ENCODE measurements at regions not wholly inside any gene's neighbourhood (a gene's known extent, or its start where the extent isn't known, plus 50 kb on each side); places are given as distances from the start of the nearest gene placed in this dataset.
"Not testable (repeated sequence)": the region's sequence is repeated elsewhere in the genome, so short reads cannot be mapped to it uniquely, and the experiment has no call there.

GRCh38 chr3:73828348-73828747 is 203.6 kb upstream of the PDZRN3 start:
- peak overlapping the region in 1 of 2 donors; percentile 49 for H3K27ac ChIP-seq (ENCODE audit: low read depth in 1 of 2, low read length in 1 of 2)
- H3K4me1 ChIP-seq (ENCODE audit: control insufficient read depth in 5 of 5, insufficient read depth in 5 of 5, low read length in 5 of 5), result peaks cover 0 to 11% (median 8%) of the 10 kb centered on the region in 5 donors
- DNase-seq, result no peak
- ATAC-seq (ENCODE audit: insufficient read depth, low FRiP score), result no peak
- TF ChIP-seq CTCF (IDR thresholded peaks at IDR 0.05; ENCODE audit: control extremely low read depth, extremely low read depth), result no peak
- no peaks in the 10 kb centered on the region for H3K9me3 ChIP-seq (ENCODE audit: control insufficient read depth in 4 of 4, insufficient read depth in 3 of 4, low read length in 3 of 4)
- no peak overlapping the region for H3K4me3 ChIP-seq
- H3K36me3 ChIP-seq (ENCODE audit: control insufficient read depth in 4 of 4, insufficient read depth in 4 of 4, low read length in 4 of 4), result no peaks in the 10 kb centered on the region
- no peak overlapping the region for H3K9ac ChIP-seq (ENCODE audit: insufficient read depth in 1 of 2, low read length in 2 of 2)
- 66 to 70% methylated on average over 3 of the region's 3 CpGs for WGBS, 2 donors
- no peaks in the 10 kb centered on the region for H3K27me3 ChIP-seq (ENCODE audit: control insufficient read depth in 3 of 3, insufficient read depth in 3 of 3, low read length in 2 of 3)

GRCh38 chr3:73827725-73828211 is 203.0 kb upstream of the PDZRN3 start:
- no peak overlapping the region for H3K4me3 ChIP-seq
- no peaks in the 10 kb centered on the region for H3K9me3 ChIP-seq (ENCODE audit: control insufficient read depth in 4 of 4, insufficient read depth in 3 of 4, low read length in 3 of 4)
- WGBS, 2 donors, result 60 to 82% methylated on average over 2 of the region's 2 CpGs
- no peaks in the 10 kb centered on the region for H3K27me3 ChIP-seq (ENCODE audit: control insufficient read depth in 3 of 3, insufficient read depth in 3 of 3, low read length in 2 of 3)
- H3K9ac ChIP-seq (ENCODE audit: insufficient read depth in 1 of 2, low read length in 2 of 2), result no peak overlapping the region
- no peak for TF ChIP-seq CTCF (IDR thresholded peaks at IDR 0.05; ENCODE audit: control extremely low read depth, extremely low read depth)
- H3K4me1 ChIP-seq (ENCODE audit: control insufficient read depth in 5 of 5, insufficient read depth in 5 of 5, low read length in 5 of 5), result peaks cover 0 to 11% (median 8%) of the 10 kb centered on the region in 5 donors
- DNase-seq (peak in 2 of 3 donors; percentile 22 to 37), ATAC-seq (ENCODE audit: insufficient read depth, low FRiP score) (no peak)
- no peaks in the 10 kb centered on the region for H3K36me3 ChIP-seq (ENCODE audit: control insufficient read depth in 4 of 4, insufficient read depth in 4 of 4, low read length in 4 of 4)
- H3K27ac ChIP-seq (ENCODE audit: low read depth in 1 of 2, low read length in 1 of 2), result peak overlapping the region in 1 of 2 donors; percentile 91

GRCh38 chr3:73827204-73827603 is 202.5 kb upstream of the PDZRN3 start:
- H3K36me3 ChIP-seq (ENCODE audit: control insufficient read depth in 4 of 4, insufficient read depth in 4 of 4, low read length in 4 of 4), result no peaks in the 10 kb centered on the region
- no peaks in the 10 kb centered on the region for H3K27me3 ChIP-seq (ENCODE audit: control insufficient read depth in 3 of 3, insufficient read depth in 3 of 3, low read length in 2 of 3)
- peak overlapping the region in 1 of 2 donors; percentile 91 for H3K27ac ChIP-seq (ENCODE audit: low read depth in 1 of 2, low read length in 1 of 2)
- no peak for TF ChIP-seq CTCF (IDR thresholded peaks at IDR 0.05; ENCODE audit: control extremely low read depth, extremely low read depth)
- ATAC-seq (ENCODE audit: insufficient read depth, low FRiP score) (no peak), DNase-seq (no peak)
- H3K4me3 ChIP-seq, result no peak overlapping the region
- peaks cover 0 to 11% (median 8%) of the 10 kb centered on the region in 5 donors for H3K4me1 ChIP-seq (ENCODE audit: control insufficient read depth in 5 of 5, insufficient read depth in 5 of 5, low read length in 5 of 5)
- no peaks in the 10 kb centered on the region for H3K9me3 ChIP-seq (ENCODE audit: control insufficient read depth in 4 of 4, insufficient read depth in 3 of 4, low read length in 3 of 4)
- WGBS, 2 donors, result 70 to 89% methylated on average over 2 of the region's 2 CpGs
- H3K9ac ChIP-seq (ENCODE audit: insufficient read depth in 1 of 2, low read length in 2 of 2), result no peak overlapping the region

- H3K27me3 ChIP-seq (ENCODE audit: control insufficient read depth in 3 of 3, insufficient read depth in 3 of 3, low read length in 2 of 3); H3K4me1 ChIP-seq (ENCODE audit: control insufficient read depth in 5 of 5, insufficient read depth in 5 of 5, low read length in 5 of 5); DNase-seq; H3K4me3 ChIP-seq; H3K27ac ChIP-seq (ENCODE audit: low read depth in 1 of 2, low read length in 1 of 2); H3K9me3 ChIP-seq (ENCODE audit: control insufficient read depth in 4 of 4, insufficient read depth in 3 of 4, low read length in 3 of 4); H3K36me3 ChIP-seq (ENCODE audit: control insufficient read depth in 4 of 4, insufficient read depth in 4 of 4, low read length in 4 of 4); ATAC-seq (ENCODE audit: insufficient read depth, low FRiP score); H3K9ac ChIP-seq (ENCODE audit: insufficient read depth in 1 of 2, low read length in 2 of 2): not testable (repeated sequence)
These were observed 196.2 kb upstream of the PDZRN3 start for GRCh38 chr3:73820896-73821295.

Measured in lung (tissue), 11 donors.